AG09319 (cell line): ENCODE measurements at regions not wholly inside any gene's neighbourhood (a gene's known extent, or its start where the extent isn't known, plus 50 kb on each side); places are given as distances from the start of the nearest gene placed in this dataset.

Source experiments
- DNase-seq: peaks from one replicate; pipeline ENCODE4 v3.0.0-alpha.2; 2010; ENCODE audit warnings: low read depth; ENCODE audit errors: extremely low read depth
- CTCF ChIP-seq: IDR thresholded peaks from 2 replicates; pipeline ENCODE4 v1.5.1; 2011; ENCODE audit warnings: low read depth, mild to moderate bottlenecking, inconsistent platforms, low read length, moderate library complexity

- no peak for TF ChIP-seq CTCF
- no peak for DNase-seq
Measured at GRCh38 chr7:52540041-52540440, 495.4 kb upstream of the POM121L12 start.

DNA sequence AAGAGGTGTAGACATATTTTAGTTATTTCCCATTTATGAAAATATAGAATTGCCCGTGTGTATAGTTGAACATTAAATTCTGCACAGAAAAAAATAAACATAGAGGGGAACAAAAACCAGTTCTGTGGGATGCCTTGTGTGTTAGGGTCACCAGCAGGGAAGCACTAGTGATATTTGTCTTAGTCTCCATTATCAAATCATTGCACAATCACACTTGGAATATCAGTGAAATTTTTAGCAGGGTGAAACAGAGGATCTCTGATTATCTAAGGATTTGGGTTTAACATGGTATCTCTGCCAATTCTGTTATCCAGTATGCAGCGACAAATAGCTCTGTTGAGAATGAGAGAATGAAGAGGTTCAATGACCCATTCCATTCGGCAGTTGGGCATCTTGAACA lies 496.0 kb upstream of the POM121L12 start:
- no peak for DNase-seq
- no peak for TF ChIP-seq CTCF

DNA sequence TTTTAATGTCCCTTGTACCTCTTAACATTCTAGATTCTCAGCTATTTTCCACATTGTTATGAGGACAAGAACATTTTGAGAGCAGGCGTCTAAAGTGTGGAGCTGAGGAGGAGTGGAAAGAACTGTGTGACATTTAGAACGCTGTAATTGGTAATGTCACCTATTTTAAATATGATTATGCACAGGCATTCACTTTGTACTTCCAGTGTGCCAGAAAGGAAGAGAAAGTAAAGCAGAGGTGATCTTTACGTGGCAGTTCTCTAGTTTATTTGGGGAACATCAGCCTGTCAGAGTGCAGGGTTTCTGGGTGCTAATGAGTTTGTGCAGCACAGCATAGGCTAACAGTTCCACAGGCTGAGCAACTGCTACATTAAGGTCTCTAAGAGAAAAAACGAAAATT lies 498.4 kb upstream of the POM121L12 start:
- no peak for DNase-seq

DNA sequence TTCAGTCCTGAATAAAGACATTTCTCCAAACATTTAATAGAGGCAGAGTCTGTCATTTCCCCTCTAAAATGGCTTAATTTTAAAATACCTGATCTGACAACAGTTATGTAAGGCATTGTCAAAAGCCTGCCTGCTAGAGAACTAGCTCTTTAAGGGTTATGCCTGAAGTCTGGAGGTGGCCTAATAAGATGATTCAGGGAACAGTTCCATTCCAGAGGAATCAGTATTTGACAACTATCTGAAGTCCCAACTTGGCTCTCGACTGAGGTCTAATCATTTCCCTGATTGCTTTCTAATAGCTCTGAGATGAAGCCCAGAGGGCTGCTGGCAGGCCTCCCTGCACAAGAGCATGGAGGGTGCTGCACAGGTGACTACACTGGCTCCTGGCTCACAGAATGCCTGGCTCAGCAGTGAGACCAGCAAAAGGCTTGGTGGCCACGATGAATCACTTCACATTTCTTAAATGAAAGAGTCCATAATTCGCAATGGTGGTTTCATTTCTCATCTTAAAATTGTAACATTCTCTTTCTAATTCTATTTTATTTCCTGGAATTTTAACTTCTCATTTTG lies 509.6 kb upstream of the POM121L12 start:
- DNase-seq, result no peak
- TF ChIP-seq CTCF, result no peak

More for the DNA sequence above, 498.4 kb upstream of the POM121L12 start:
- no peak for TF ChIP-seq CTCF

- DNase-seq, result no peak
- no peak for TF ChIP-seq CTCF
Measured at GRCh38 chr7:52518869-52519268, 516.6 kb upstream of the POM121L12 start.

- TF ChIP-seq CTCF, result no peak
- no peak for DNase-seq
Measured at GRCh38 chr7:52512656-52513055, 522.8 kb upstream of the POM121L12 start.

DNA sequence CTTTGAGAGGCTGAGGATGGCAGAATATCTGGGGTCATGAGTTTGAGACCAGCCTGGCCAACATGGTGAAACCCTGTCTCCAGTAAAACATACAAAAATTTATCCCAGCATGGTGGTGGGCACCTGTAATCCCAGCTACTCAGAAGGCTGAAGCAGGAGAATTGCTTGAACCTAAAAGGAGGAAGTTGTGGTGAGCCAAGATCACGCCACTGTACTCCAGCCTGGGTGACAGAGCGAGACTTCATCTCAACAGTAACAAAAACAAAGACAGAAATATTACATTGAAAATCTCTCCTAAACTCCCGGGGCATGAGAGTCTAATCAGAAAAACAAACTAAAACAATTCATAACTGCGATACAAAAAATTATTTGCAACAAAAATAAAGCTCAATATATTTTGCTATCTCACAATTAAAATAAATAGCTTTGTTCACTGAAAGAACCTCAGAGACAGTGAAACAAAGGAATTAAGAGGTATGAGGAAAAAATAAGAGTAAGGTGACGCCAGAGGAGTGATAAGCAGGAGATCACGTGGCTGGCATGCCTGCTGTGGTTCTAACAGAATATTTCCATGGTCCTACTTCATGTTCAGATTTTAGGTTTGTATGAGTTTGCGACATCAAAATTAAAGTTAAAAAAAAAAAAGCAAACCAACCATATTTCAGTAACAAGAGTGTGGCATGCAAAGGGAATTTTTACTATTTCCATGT lies 527.7 kb upstream of the POM121L12 start:
- TF ChIP-seq CTCF, result no peak
- no peak for DNase-seq
